Suprapubic skin (tissue), 3 donors: ENCODE measurements at regions not wholly inside any gene's neighbourhood (a gene's known extent, or its start where the extent isn't known, plus 50 kb on each side); places are given as distances from the start of the nearest gene placed in this dataset.

Source experiments
- EP300 ChIP-seq: sonication (generic); formaldehyde crosslinking; IDR thresholded peaks from one replicate; pipeline ENCODE4 v1.6.1; 2017; ENCODE audit warnings: antibody characterized with exemption
- POLR2A ChIP-seq, 2 donors: fragments of 450-650 bp; IDR thresholded peaks; one replicate each; pipeline ENCODE4 v1.6.1; 2017; ENCODE audit warnings: antibody characterized with exemption in 2 of 2, mild to moderate bottlenecking in 2 of 2, moderate library complexity in 2 of 2
- TF ChIP-seq, protein P1 (sequence below), 2 donors: fragments of 200-600 bp in 1 of 2; fragments of 450-650 bp in 1 of 2; sonication (generic) in 1 of 2; IDR thresholded peaks; one replicate each; pipeline ENCODE4 v1.5.1; 2016 to 2019; ENCODE audit warnings: antibody characterized with exemption in 2 of 2, mild to moderate bottlenecking in 1 of 2, moderate library complexity in 1 of 2

DNA sequence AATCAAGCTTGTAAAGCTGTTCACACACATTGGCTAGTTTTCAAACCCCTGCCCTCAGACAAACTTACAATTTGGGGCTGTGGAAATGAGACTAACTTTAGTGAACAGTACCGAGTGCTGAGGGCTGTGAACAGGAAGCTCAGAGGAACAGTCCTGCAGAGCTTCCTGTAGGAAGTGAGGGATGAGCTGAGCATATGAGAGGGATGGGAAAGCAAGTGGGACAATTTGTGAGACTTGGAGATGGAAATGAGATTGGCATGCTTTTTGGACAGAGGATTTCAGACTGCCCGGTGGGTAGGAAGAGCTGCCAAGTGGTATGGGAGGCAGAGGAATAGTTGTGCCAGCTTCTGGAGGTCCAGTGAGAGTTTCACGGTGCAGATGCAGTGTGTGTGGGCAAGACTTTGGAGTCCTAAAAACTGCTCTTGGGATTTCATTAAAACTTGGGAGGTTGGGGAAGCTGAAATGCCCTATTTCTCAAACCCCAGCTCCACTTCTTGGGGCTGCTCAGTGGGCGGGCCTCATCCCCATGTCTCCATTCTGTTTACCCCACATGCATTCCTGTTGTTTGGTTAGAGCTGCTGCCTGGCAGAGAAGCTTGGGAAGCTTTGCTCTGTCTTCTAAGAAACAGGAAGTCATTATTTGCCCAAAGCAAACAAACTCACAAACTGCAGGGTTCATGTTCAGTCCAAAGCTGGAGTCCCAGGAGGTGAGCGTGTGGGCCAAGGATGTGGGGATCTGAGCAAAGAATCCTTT is 267.5 kb downstream of the ZSWIM6 start:
- TF ChIP-seq, protein P1, sequence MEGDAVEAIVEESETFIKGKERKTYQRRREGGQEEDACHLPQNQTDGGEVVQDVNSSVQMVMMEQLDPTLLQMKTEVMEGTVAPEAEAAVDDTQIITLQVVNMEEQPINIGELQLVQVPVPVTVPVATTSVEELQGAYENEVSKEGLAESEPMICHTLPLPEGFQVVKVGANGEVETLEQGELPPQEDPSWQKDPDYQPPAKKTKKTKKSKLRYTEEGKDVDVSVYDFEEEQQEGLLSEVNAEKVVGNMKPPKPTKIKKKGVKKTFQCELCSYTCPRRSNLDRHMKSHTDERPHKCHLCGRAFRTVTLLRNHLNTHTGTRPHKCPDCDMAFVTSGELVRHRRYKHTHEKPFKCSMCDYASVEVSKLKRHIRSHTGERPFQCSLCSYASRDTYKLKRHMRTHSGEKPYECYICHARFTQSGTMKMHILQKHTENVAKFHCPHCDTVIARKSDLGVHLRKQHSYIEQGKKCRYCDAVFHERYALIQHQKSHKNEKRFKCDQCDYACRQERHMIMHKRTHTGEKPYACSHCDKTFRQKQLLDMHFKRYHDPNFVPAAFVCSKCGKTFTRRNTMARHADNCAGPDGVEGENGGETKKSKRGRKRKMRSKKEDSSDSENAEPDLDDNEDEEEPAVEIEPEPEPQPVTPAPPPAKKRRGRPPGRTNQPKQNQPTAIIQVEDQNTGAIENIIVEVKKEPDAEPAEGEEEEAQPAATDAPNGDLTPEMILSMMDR (IDR thresholded peaks at IDR 0.05) = no peak
- TF ChIP-seq POLR2A (IDR thresholded peaks at IDR 0.05) = no peak
- no peak for TF ChIP-seq EP300
